ENCODE measurements at regions not wholly inside any gene's neighbourhood (a gene's known extent, or its start where the extent isn't known, plus 50 kb on each side); places are given as distances from the start of the nearest gene placed in this dataset.

DNA sequence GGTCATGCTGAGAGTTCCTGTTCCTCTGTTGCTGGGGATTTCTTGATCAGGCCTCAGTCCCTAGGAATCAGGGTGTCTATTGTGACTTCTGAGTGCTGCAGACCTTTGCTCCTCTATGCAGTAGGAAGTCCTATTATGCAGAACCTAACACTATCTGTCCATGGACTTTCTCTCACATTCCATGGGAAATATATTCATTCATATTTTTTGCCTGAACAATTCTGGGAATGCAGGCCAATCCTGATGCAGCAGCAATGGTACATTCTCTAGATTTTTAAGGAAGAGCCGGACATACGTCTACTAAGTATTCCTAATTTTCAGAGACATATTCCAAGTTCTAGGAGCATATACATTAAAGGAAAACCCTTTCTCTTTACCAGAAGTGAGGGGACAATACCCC, 61.1 kb upstream of the C1orf87 start:
- TF ChIP-seq, protein P1, sequence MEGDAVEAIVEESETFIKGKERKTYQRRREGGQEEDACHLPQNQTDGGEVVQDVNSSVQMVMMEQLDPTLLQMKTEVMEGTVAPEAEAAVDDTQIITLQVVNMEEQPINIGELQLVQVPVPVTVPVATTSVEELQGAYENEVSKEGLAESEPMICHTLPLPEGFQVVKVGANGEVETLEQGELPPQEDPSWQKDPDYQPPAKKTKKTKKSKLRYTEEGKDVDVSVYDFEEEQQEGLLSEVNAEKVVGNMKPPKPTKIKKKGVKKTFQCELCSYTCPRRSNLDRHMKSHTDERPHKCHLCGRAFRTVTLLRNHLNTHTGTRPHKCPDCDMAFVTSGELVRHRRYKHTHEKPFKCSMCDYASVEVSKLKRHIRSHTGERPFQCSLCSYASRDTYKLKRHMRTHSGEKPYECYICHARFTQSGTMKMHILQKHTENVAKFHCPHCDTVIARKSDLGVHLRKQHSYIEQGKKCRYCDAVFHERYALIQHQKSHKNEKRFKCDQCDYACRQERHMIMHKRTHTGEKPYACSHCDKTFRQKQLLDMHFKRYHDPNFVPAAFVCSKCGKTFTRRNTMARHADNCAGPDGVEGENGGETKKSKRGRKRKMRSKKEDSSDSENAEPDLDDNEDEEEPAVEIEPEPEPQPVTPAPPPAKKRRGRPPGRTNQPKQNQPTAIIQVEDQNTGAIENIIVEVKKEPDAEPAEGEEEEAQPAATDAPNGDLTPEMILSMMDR (IDR thresholded peaks at IDR 0.05; ENCODE audit: unreplicated experiment): no peak
- peaks cover 4% of the 10 kb centered on the region for H3K27me3 Mint-ChIP-seq (ENCODE audit: unreplicated experiment)
- no peak overlapping the region for H3K4me3 Mint-ChIP-seq (ENCODE audit: unreplicated experiment)
- H3K27ac Mint-ChIP-seq (ENCODE audit: unreplicated experiment): no peak overlapping the region
- no peak for DNase-seq (ENCODE audit: low spot score)
- H3K9me3 Mint-ChIP-seq (ENCODE audit: unreplicated experiment): no peaks in the 10 kb centered on the region
- H3K4me1 Mint-ChIP-seq (ENCODE audit: unreplicated experiment): peaks cover 3% of the 10 kb centered on the region
- no peaks in the 10 kb centered on the region for H3K36me3 Mint-ChIP-seq (ENCODE audit: low read depth, unreplicated experiment)

- no peaks in the 10 kb centered on the region for H3K9me3 Mint-ChIP-seq (ENCODE audit: unreplicated experiment)
- no peaks in the 10 kb centered on the region for H3K36me3 Mint-ChIP-seq (ENCODE audit: low read depth, unreplicated experiment)
- H3K4me3 Mint-ChIP-seq (ENCODE audit: unreplicated experiment): no peak overlapping the region
- H3K27ac Mint-ChIP-seq (ENCODE audit: unreplicated experiment): no peak overlapping the region
- DNase-seq (ENCODE audit: low spot score): no peak
- H3K4me1 Mint-ChIP-seq (ENCODE audit: unreplicated experiment): peaks cover 3% of the 10 kb centered on the region
- peaks cover 4% of the 10 kb centered on the region for H3K27me3 Mint-ChIP-seq (ENCODE audit: unreplicated experiment)
- TF ChIP-seq, protein P1 (IDR thresholded peaks at IDR 0.05; ENCODE audit: unreplicated experiment): no peak
These were observed 60.3 kb upstream of the C1orf87 start for GRCh38 chr1:60133848-60134247.

DNA sequence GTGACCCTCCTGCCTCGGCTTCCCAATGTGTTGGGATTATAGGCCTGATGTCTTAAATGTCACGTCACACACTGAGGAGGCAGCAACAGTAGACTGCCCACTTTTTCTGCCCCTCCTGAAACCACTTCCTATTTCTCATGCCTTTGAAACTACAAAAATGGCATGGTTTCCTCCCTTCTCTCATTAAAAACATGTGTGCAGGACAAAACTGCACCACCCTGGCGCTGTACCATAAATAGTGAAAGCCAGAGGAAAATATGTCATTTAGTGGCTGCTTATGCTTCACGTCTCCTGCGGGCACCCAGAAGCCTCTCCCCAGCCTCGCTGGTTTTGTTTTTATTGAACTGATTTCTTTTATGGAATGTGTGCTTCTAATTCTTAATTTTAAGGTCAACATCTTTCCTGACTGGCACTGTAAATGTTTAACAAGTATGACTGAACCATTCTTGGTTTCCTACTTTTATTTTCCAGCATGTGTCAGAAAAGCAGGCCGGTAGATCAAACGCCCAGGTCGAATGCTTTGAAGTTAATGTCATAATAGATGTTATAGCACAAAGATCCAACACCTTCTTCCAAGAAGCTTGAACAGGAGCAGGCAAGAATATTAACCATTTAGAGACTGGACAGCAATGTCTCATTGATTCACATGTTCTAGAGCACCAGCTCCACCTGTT, 59.6 kb upstream of the C1orf87 start:
- Mint-ChIP-seq H3K36me3 (ENCODE audit: low read depth, unreplicated experiment) (no peaks in the 10 kb centered on the region), H3K4me1 (ENCODE audit: unreplicated experiment) (peaks cover 3% of the 10 kb centered on the region), H3K4me3 (ENCODE audit: unreplicated experiment) (no peak overlapping the region), H3K9me3 (ENCODE audit: unreplicated experiment) (no peaks in the 10 kb centered on the region), H3K27me3 (ENCODE audit: unreplicated experiment) (peaks cover 4% of the 10 kb centered on the region), H3K27ac (ENCODE audit: unreplicated experiment) (no peak overlapping the region)
- no peak for DNase-seq (ENCODE audit: low spot score)
- TF ChIP-seq, protein P1 (IDR thresholded peaks at IDR 0.05; ENCODE audit: unreplicated experiment): no peak

- Mint-ChIP-seq H3K4me1 (ENCODE audit: unreplicated experiment) (peaks cover 3% of the 10 kb centered on the region), H3K27ac (ENCODE audit: unreplicated experiment) (no peak overlapping the region), H3K27me3 (ENCODE audit: unreplicated experiment) (peaks cover 4% of the 10 kb centered on the region), H3K36me3 (ENCODE audit: low read depth, unreplicated experiment) (no peaks in the 10 kb centered on the region), H3K4me3 (ENCODE audit: unreplicated experiment) (no peak overlapping the region), H3K9me3 (ENCODE audit: unreplicated experiment) (no peaks in the 10 kb centered on the region)
- TF ChIP-seq, protein P1 (IDR thresholded peaks at IDR 0.05; ENCODE audit: unreplicated experiment): no peak
- no peak for DNase-seq (ENCODE audit: low spot score)
These were observed 58.5 kb upstream of the C1orf87 start for GRCh38 chr1:60132108-60132507.

DNA sequence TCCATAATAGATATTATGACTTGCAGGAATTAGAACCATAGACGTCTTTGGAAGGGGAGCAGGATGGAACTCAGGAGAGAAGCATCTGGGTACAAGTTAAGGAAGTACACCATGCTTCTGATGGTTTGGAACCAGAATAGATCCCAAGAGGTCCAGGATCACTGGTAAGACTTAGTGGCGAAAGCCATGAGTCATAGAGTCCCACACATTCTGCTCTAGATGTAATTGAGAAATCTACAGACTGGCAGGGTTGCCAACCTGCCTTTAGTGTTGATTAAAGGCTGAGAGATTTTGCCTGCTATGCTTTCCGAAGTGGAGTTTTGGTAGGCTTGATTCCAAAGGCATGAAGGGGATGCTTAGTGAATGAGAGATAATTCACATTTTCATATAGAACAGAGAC, 57.1 kb upstream of the C1orf87 start:
- peaks cover 4% of the 10 kb centered on the region for H3K27me3 Mint-ChIP-seq (ENCODE audit: unreplicated experiment)
- DNase-seq (ENCODE audit: low spot score): no peak
- no peak overlapping the region for H3K4me3 Mint-ChIP-seq (ENCODE audit: unreplicated experiment)
- H3K9me3 Mint-ChIP-seq (ENCODE audit: unreplicated experiment): no peaks in the 10 kb centered on the region
- no peaks in the 10 kb centered on the region for H3K36me3 Mint-ChIP-seq (ENCODE audit: low read depth, unreplicated experiment)
- peaks cover 3% of the 10 kb centered on the region for H3K4me1 Mint-ChIP-seq (ENCODE audit: unreplicated experiment)
- H3K27ac Mint-ChIP-seq (ENCODE audit: unreplicated experiment): no peak overlapping the region
- TF ChIP-seq, protein P1 (IDR thresholded peaks at IDR 0.05; ENCODE audit: unreplicated experiment): no peak

Data from endothelial cell (in vitro differentiated cells).